ENCODE measurements at regions not wholly inside any gene's neighbourhood (a gene's known extent, or its start where the extent isn't known, plus 50 kb on each side); places are given as distances from the start of the nearest gene placed in this dataset.

- H3K27me3 Mint-ChIP-seq, result no peaks in the 10 kb centered on the region
- no peak for DNase-seq
- no peak overlapping the region for H3K27ac Mint-ChIP-seq
Observed at GRCh38 chr3:64988188-64988587, 300.4 kb upstream of the ADAMTS9 start.

GRCh38 chr3:64987726-64988125 is 299.9 kb upstream of the ADAMTS9 start:
- DNase-seq (no peak), ATAC-seq (replicated peaks) (no peak)
- Mint-ChIP-seq H3K4me3 (no peak overlapping the region), H3K27me3 (no peaks in the 10 kb centered on the region), H3K36me3 (no peaks in the 10 kb centered on the region), H3K4me1 (no peaks in the 10 kb centered on the region), H3K27ac (no peak overlapping the region), H3K9me3 (peaks cover 3 to 5% of the 10 kb centered on the region in 2 donors)

More at GRCh38 chr3:64988188-64988587, 300.4 kb upstream of the ADAMTS9 start:
- H3K4me3 Mint-ChIP-seq, result no peak overlapping the region
- no peaks in the 10 kb centered on the region for H3K4me1 Mint-ChIP-seq
- no peak for ATAC-seq (replicated peaks)
- H3K36me3 Mint-ChIP-seq, result no peaks in the 10 kb centered on the region
- peaks cover 3 to 5% of the 10 kb centered on the region in 2 donors for H3K9me3 Mint-ChIP-seq

DNA sequence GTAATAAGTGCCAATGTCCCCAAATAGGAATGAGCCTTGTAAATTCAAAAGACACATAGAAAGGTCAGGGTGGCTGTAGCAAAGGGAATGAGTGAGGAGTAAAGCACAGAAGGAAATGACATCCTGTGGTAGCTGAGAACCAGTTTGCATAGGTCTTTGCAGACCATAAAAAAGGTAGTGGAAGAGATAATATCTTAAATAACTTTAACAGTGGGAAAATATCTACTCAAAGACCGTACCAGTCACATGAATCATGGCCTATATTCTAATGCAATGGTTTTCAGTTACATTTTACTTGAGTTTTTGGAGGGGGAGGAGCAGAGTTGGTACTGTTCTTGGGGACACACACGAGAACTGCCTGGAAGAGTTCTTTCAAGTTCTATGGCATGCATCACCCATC is 297.3 kb upstream of the ADAMTS9 start:
- H3K4me1 Mint-ChIP-seq, result no peaks in the 10 kb centered on the region
- no peaks in the 10 kb centered on the region for H3K27me3 Mint-ChIP-seq
- ATAC-seq (replicated peaks) (no peak), DNase-seq (no peak)
- no peak overlapping the region for H3K27ac Mint-ChIP-seq
- H3K36me3 Mint-ChIP-seq, result no peaks in the 10 kb centered on the region
- no peak overlapping the region for H3K4me3 Mint-ChIP-seq
- peaks cover 3 to 5% of the 10 kb centered on the region in 2 donors for H3K9me3 Mint-ChIP-seq

GRCh38 chr3:64983583-64984359 is 296.0 kb upstream of the ADAMTS9 start:
- no peak for DNase-seq
- Mint-ChIP-seq H3K36me3 (no peaks in the 10 kb centered on the region), H3K4me1 (no peaks in the 10 kb centered on the region), H3K27ac (no peak overlapping the region), H3K27me3 (no peaks in the 10 kb centered on the region), H3K9me3 (peaks cover 3 to 6% of the 10 kb centered on the region in 2 donors), H3K4me3 (no peak overlapping the region)
- no peak for ATAC-seq (replicated peaks)

DNA sequence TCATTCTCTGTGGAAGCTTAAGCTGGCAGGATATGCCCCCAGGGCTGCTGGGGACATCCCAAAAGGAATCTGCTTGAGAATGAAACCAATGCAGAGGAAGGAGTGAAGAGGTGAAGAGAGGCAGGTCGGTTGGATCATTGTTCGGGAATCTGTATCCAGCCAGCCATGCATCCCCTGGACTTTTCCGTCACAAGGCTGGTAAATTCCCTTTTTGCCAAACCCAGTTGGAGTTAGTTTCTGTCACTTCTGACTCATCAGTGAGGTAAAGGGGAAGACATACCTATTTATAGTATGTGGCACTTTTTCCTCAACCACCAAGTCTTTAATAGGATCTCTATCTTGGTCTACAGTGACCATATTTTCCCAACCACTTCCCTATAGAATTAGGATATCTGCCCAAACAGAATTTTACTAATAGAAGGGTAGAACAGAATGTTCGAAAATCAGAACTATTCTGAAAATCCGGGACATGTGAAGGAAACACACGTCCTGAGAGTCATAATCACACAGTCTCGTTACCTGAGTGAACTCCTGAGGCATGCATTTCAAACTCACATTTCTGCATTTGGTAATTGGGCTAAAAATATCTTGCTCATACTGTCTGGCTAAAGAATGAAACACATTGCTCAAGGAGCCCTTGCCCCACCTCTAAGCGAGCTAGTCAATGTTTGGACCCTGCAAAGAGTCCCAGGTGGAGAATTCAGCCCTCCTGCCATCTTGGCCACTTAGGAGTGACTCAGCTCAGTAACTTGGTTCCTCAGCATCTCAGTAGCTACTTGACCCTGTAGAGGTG is 289.7 kb upstream of the ADAMTS9 start:
- Mint-ChIP-seq H3K27me3 (no peaks in the 10 kb centered on the region), H3K9me3 (peaks cover 0 to 6% of the 10 kb centered on the region in 2 donors), H3K36me3 (no peaks in the 10 kb centered on the region), H3K4me3 (no peak overlapping the region), H3K27ac (no peak overlapping the region), H3K4me1 (no peaks in the 10 kb centered on the region)
- DNase-seq (no peak), ATAC-seq (replicated peaks) (no peak)

GRCh38 chr3:64976456-64976855 is 288.7 kb upstream of the ADAMTS9 start:
- Mint-ChIP-seq H3K4me1 (no peaks in the 10 kb centered on the region), H3K27me3 (no peaks in the 10 kb centered on the region), H3K27ac (no peak overlapping the region), H3K36me3 (no peaks in the 10 kb centered on the region), H3K4me3 (no peak overlapping the region), H3K9me3 (peaks cover 0 to 6% of the 10 kb centered on the region in 2 donors)
- no peak for ATAC-seq (replicated peaks)
- no peak for DNase-seq

DNA sequence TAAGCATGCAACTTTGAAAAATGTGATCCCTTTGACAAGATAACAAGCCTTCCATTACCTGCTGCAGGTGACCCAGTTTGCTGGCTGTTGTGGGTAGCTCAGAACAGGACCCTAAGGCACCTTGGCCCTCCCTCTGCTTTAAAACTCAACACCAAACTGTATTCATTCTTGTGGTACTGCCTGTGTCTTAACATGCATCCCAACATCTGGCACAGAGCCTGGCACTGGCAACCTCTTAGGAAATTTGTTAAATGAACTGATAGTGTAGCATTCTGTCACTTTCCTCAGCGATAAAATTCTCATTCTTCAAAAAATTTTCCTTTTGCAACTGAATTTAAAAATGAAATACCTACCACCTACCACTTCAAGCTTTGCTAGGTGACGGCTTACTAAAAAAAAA is 287.3 kb upstream of the ADAMTS9 start:
- DNase-seq (no peak), ATAC-seq (replicated peaks) (no peak)
- Mint-ChIP-seq H3K4me1 (no peaks in the 10 kb centered on the region), H3K4me3 (no peak overlapping the region), H3K9me3 (peaks cover 0 to 9% of the 10 kb centered on the region in 2 donors), H3K27ac (no peak overlapping the region), H3K36me3 (no peaks in the 10 kb centered on the region), H3K27me3 (no peaks in the 10 kb centered on the region)

- no peak for DNase-seq
- Mint-ChIP-seq H3K9me3 (peaks cover 0 to 9% of the 10 kb centered on the region in 2 donors), H3K27ac (no peak overlapping the region), H3K36me3 (no peaks in the 10 kb centered on the region), H3K4me1 (no peaks in the 10 kb centered on the region), H3K4me3 (no peak overlapping the region), H3K27me3 (no peaks in the 10 kb centered on the region)
- ATAC-seq (replicated peaks), result no peak
Observed at GRCh38 chr3:64974401-64974800, 286.6 kb upstream of the ADAMTS9 start.

GRCh38 chr3:64972793-64973192 is 285.0 kb upstream of the ADAMTS9 start:
- ATAC-seq (replicated peaks), result peak; percentile 87 to 91
- no peaks in the 10 kb centered on the region for H3K4me1 Mint-ChIP-seq
- DNase-seq, result no peak
- H3K27ac Mint-ChIP-seq, result no peak overlapping the region
- no peaks in the 10 kb centered on the region for H3K27me3 Mint-ChIP-seq
- H3K36me3 Mint-ChIP-seq, result no peaks in the 10 kb centered on the region
- peaks cover 0 to 7% of the 10 kb centered on the region in 2 donors for H3K9me3 Mint-ChIP-seq
- H3K4me3 Mint-ChIP-seq, result no peak overlapping the region

- Mint-ChIP-seq H3K27ac (no peak overlapping the region), H3K36me3 (no peaks in the 10 kb centered on the region), H3K4me1 (no peaks in the 10 kb centered on the region), H3K9me3 (peaks cover 0 to 11% of the 10 kb centered on the region in 2 donors), H3K27me3 (no peaks in the 10 kb centered on the region), H3K4me3 (no peak overlapping the region)
- DNase-seq (no peak), ATAC-seq (replicated peaks) (no peak)
Observed at GRCh38 chr3:64971602-64972001, 283.8 kb upstream of the ADAMTS9 start.

DNA sequence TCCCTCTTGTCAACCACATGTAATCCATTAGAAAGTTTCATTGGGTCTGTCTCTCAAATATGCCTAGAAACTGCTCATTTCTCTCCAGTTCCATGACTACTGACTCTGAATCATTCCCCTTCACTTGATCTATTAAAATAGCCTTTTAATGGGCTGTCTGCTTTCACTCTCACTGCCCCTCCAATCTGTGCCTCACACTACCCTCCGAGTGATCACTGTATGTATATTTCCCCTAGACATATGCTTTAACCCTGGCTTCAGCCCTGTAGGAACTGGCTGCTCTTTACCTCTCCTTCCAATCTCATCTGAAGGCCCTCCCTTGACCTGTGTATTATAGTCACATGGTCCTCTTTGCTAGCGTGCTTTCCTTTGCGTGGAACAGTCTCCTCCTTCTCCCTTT is 282.8 kb upstream of the ADAMTS9 start:
- no peak for ATAC-seq (replicated peaks)
- Mint-ChIP-seq H3K27me3 (no peaks in the 10 kb centered on the region), H3K27ac (no peak overlapping the region), H3K4me3 (no peak overlapping the region), H3K9me3 (peaks cover 0 to 9% of the 10 kb centered on the region in 2 donors), H3K36me3 (no peaks in the 10 kb centered on the region), H3K4me1 (no peaks in the 10 kb centered on the region)
- DNase-seq, result no peak

DNA sequence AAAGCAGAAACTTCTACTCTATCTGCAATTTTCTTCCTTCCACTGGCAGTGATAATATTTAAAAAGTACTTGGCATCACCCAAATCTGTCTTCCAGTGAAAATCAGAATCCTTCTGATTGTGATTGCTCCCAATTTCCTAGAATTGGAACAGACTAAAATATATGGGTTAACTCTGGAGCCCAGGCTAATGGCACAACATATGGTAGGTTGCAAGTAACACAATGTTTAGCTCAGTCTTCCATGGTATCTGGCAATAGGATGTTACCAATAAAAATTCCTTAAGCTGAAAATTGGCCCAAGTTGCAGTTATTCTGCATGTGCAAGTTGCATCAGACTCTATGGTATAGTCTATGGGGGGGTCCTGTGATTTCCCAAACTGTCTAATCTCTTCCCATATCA is 273.5 kb upstream of the ADAMTS9 start:
- ATAC-seq (replicated peaks), result no peak
- H3K4me3 Mint-ChIP-seq, result no peak overlapping the region
- peaks cover 7 to 14% of the 10 kb centered on the region in 2 donors for H3K9me3 Mint-ChIP-seq
- H3K27ac Mint-ChIP-seq, result no peak overlapping the region
- DNase-seq, result no peak
- H3K36me3 Mint-ChIP-seq, result no peaks in the 10 kb centered on the region
- no peaks in the 10 kb centered on the region for H3K4me1 Mint-ChIP-seq
- H3K27me3 Mint-ChIP-seq, result no peaks in the 10 kb centered on the region

DNA sequence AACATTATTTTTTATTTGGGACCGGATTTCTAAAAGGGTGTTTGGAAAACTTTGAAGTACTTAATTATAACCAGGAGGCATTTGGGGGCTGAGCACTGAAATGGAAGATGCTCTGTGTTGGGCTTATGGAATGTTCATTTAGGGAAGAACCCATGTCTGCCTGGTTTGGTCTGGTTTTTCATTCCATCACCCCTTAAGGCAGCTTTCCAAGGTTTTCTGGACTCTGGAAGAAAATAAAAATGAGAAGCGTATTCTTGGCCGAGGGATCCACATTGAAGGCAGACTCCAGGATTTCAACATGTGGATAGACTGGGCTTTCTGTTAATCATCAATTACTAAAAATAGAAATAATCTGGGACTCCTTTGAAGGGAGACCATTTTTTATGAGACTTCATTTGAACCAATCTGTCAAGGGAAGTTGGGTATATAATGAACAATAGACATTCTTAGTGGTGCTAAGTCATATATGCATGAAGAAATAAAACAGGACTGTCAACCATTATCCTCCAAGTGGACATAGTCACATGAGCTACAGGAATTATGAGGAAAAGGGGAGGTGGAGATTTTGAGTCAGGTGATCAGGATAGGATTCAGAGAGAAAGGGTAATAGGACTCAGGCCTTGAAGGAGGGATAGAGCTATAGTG is 270.5 kb upstream of the ADAMTS9 start:
- no peak for ATAC-seq (replicated peaks)
- Mint-ChIP-seq H3K9me3 (peaks cover 7 to 11% of the 10 kb centered on the region in 2 donors), H3K27ac (no peak overlapping the region), H3K4me1 (no peaks in the 10 kb centered on the region), H3K4me3 (no peak overlapping the region), H3K27me3 (no peaks in the 10 kb centered on the region), H3K36me3 (no peaks in the 10 kb centered on the region)
- no peak for DNase-seq

DNA sequence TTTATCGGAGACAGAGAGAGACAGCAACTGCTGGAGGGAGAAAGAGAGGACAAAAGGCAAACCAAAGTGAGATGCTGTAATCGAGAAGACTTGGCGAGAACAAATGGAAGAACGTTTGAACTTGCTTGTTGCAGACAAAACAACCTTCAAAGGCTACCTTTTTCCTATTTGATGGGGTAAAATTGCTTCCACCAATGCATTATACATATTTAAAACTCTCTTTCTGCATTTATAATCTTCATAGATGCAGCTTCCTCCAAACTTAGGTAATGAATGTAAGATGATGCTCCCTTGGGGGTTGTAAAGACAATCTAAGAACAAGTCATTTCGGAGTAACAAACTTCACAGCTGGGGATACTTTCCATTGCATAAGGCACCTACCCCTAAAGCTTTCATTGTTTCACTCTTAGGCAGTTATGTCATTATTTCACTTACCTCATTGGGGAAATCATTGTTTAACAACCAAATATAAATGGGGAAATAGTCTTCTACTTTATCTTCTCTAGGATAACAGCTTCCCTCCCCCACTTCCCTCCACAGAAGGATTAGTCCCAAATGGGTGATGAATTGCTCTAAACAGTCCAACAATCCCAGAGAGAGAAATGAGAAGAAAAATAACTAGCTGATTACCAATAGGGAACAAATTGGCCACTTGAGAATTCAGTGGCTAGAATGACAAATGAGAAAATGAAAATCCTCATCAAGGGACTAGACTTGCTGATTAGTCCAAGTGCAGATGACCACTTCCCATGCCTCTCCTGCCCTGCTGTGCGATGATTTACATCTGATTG is 269.8 kb upstream of the ADAMTS9 start:
- H3K9me3 Mint-ChIP-seq, result peaks cover 5 to 11% of the 10 kb centered on the region in 2 donors
- no peak for DNase-seq

More for the DNA sequence above, 269.8 kb upstream of the ADAMTS9 start:
- Mint-ChIP-seq H3K36me3 (no peaks in the 10 kb centered on the region), H3K4me3 (no peak overlapping the region), H3K27ac (no peak overlapping the region), H3K4me1 (no peaks in the 10 kb centered on the region), H3K27me3 (no peaks in the 10 kb centered on the region)
- ATAC-seq (replicated peaks), result no peak

Data from stimulated activated naive B cell treated with anti-CD40 and anti-IgM and Interleukin-4, amounts not matched to agents 10 μg/mL and 1 μg/mL and 100 μg/mL, for 72 hours (primary cell).